SU-DHL-6 (cell line): ENCODE measurements at regions not wholly inside any gene's neighbourhood (a gene's known extent, or its start where the extent isn't known, plus 50 kb on each side); places are given as distances from the start of the nearest gene placed in this dataset.

ENCODE experiments used
- H2AFZ ChIP-seq: fragments of 200-600 bp; sonication (generic); 2 replicates; pipeline ENCODE4 v1.6.1; 2014; ENCODE audit warnings: low read depth, mild to moderate bottlenecking, moderate library complexity, mixed read lengths, antibody characterized with exemption, low read length; ENCODE audit not compliant: severe bottlenecking
- H3F3A ChIP-seq: fragments of 200-600 bp; shearing (Covaris generic); 2 replicates; pipeline ENCODE4 v1.6.0; 2016; ENCODE audit warnings: antibody characterized with exemption, mild to moderate bottlenecking; ENCODE audit not compliant: insufficient read depth
- H3K27ac ChIP-seq: fragments of 200-600 bp; sonication (generic); 2 replicates; pipeline ENCODE4 v1.5.1; 2016; ENCODE audit warnings: low read depth, mild to moderate bottlenecking, low read length, moderate library complexity, mixed read lengths
- H3K27me3 ChIP-seq: fragments of 200-600 bp; sonication (generic), shearing (Covaris generic); 2 replicates; pipeline ENCODE4 v1.6.0; 2014; ENCODE audit warnings: mild to moderate bottlenecking, low read length
- H3K36me3 ChIP-seq: fragments of 200-600 bp; sonication (generic); 2 replicates; pipeline ENCODE4 v1.6.1; 2014; ENCODE audit warnings: mild to moderate bottlenecking, low read length, mixed read lengths
- H3K4me2 ChIP-seq: fragments of 300-600, 200-600 bp; shearing (Covaris generic), sonication (generic); 2 replicates; pipeline ENCODE4 v1.6.0; 2014; ENCODE audit warnings: low read length, low read depth, mild to moderate bottlenecking; ENCODE audit not compliant: poor library complexity, severe bottlenecking
- H3K4me3 ChIP-seq: fragments of 200-600 bp; sonication (generic); 2 replicates; pipeline ENCODE4 v1.5.1; 2014; ENCODE audit warnings: antibody characterized with exemption, low read length, mild to moderate bottlenecking, mixed read lengths; ENCODE audit not compliant: insufficient read depth, poor library complexity, severe bottlenecking
- H3K79me2 ChIP-seq: fragments of 200-600 bp; sonication (generic); 2 replicates; pipeline ENCODE4 v1.6.1; 2014; ENCODE audit warnings: mild to moderate bottlenecking, low read length, moderate library complexity; ENCODE audit not compliant: insufficient read depth
- H3K9ac ChIP-seq: fragments of 200-600 bp; sonication (generic); 2 replicates; pipeline ENCODE4 v1.7.0; 2014; ENCODE audit warnings: mild to moderate bottlenecking, low read length
- H3K9me2 ChIP-seq: fragments of 200-600 bp; sonication (generic); replicated peaks from 2 replicates; pipeline ENCODE4 v1.6.1; 2014; ENCODE audit warnings: low read length; ENCODE audit not compliant: insufficient read depth
- H3K9me3 ChIP-seq: fragments of 200-600 bp; sonication (generic); 2 replicates; pipeline ENCODE4 v1.6.1; 2014; ENCODE audit warnings: low read length, mixed read lengths; ENCODE audit not compliant: insufficient read depth
- H4K20me1 ChIP-seq: fragments of 200-600 bp; sonication (generic); 2 replicates; pipeline ENCODE4 v1.6.1; 2014; ENCODE audit warnings: low read depth, mild to moderate bottlenecking, antibody characterized with exemption, low read length, moderate library complexity, mixed read lengths
- CTCF ChIP-seq: fragments of 200-600 bp; sonication (generic); IDR thresholded peaks from one replicate; pipeline ENCODE4 v1.5.1; 2017; ENCODE audit warnings: antibody characterized with exemption, mild to moderate bottlenecking, low read length, moderate library complexity; ENCODE audit not compliant: insufficient read depth, poor library complexity, severe bottlenecking
- EZH2phosphoT487 ChIP-seq: fragments of 200-600 bp; sonication (generic), shearing (Covaris generic); conservative IDR thresholded peaks from 2 replicates; pipeline ENCODE4 v1.6.1; 2018; ENCODE audit warnings: mild to moderate bottlenecking, antibody characterized with exemption, low read length, moderate library complexity, mixed read lengths

GRCh38 chr7:83306502-83306901, 143.8 kb upstream of the PCLO start:
- H3F3A ChIP-seq: no peaks in the 10 kb centered on the region

GRCh38 chr7:83305027-83305426, 142.3 kb upstream of the PCLO start:
- TF ChIP-seq EZH2phosphoT487 (no peak), CTCF (no peak)
- H3F3A ChIP-seq: no peaks in the 10 kb centered on the region
- peaks cover 4% of the 10 kb centered on the region; the same call in 1 of the 2 replicates for H4K20me1 ChIP-seq
- no peak overlapping the region for H3K9ac ChIP-seq
- H3K27ac ChIP-seq: no peak overlapping the region
- H3K4me3 ChIP-seq: no peak overlapping the region
- H2AFZ ChIP-seq: no peak overlapping the region
- no peaks in the 10 kb centered on the region for H3K9me2 ChIP-seq
- H3K9me3 ChIP-seq: no peaks in the 10 kb centered on the region
- no peaks in the 10 kb centered on the region for H3K79me2 ChIP-seq
- no peaks in the 10 kb centered on the region; the same call in 1 of the 2 replicates for H3K36me3 ChIP-seq
- no peak overlapping the region for H3K4me2 ChIP-seq
- no peaks in the 10 kb centered on the region for H3K27me3 ChIP-seq

More at GRCh38 chr7:83306502-83306901, 143.8 kb upstream of the PCLO start:
- H3K4me2 ChIP-seq: no peak overlapping the region
- no peak overlapping the region for H3K4me3 ChIP-seq
- H3K9me3 ChIP-seq: no peaks in the 10 kb centered on the region
- TF ChIP-seq CTCF (no peak), EZH2phosphoT487 (no peak)
- no peak overlapping the region for H3K27ac ChIP-seq
- no peaks in the 10 kb centered on the region for H3K9me2 ChIP-seq
- no peaks in the 10 kb centered on the region; the same call in 1 of the 2 replicates for H3K36me3 ChIP-seq
- H2AFZ ChIP-seq: no peak overlapping the region
- no peak overlapping the region for H3K9ac ChIP-seq
- H3K79me2 ChIP-seq: no peaks in the 10 kb centered on the region
- H4K20me1 ChIP-seq: no peaks in the 10 kb centered on the region
- H3K27me3 ChIP-seq: no peaks in the 10 kb centered on the region

- Histone ChIP-seq H3K27me3 (no peaks in the 10 kb centered on the region), H3K4me2 (no peak overlapping the region), H2AFZ (no peak overlapping the region), H3K27ac (no peak overlapping the region), H3K79me2 (no peaks in the 10 kb centered on the region), H3K9me3 (no peaks in the 10 kb centered on the region), H3F3A (no peaks in the 10 kb centered on the region), H4K20me1 (peaks cover 4% of the 10 kb centered on the region; the same call in 1 of the 2 replicates), H3K9ac (no peak overlapping the region), H3K9me2 (no peaks in the 10 kb centered on the region), H3K4me3 (no peak overlapping the region), H3K36me3 (no peaks in the 10 kb centered on the region)
- TF ChIP-seq EZH2phosphoT487: no peak
- no peak for TF ChIP-seq CTCF
Measured at GRCh38 chr7:83301416-83301815, 138.7 kb upstream of the PCLO start.
